Parathyroid adenoma (tissue), 2 donors: ENCODE measurements at regions not wholly inside any gene's neighbourhood (a gene's known extent, or its start where the extent isn't known, plus 50 kb on each side); places are given as distances from the start of the nearest gene placed in this dataset.

Experiments
- H2AFZ ChIP-seq: fragments of 300-600 bp; sonication (generic); one replicate; pipeline ENCODE4 v1.7.0; 2017; ENCODE audit warnings: antibody characterized with exemption, mild to moderate bottlenecking
- H3K27ac ChIP-seq: fragments of 300-600 bp; sonication (generic); one replicate; pipeline ENCODE4 v1.7.0; 2017
- H3K27me3 ChIP-seq: fragments of 300-600 bp; sonication (generic); one replicate; pipeline ENCODE4 v1.7.0; 2017; ENCODE audit warnings: low read length; ENCODE audit not compliant: control insufficient read depth, insufficient read depth
- H3K36me3 ChIP-seq: fragments of 300-600 bp; sonication (generic); one replicate; pipeline ENCODE4 v1.7.0; 2017; ENCODE audit warnings: low read length; ENCODE audit not compliant: control insufficient read depth, insufficient read depth
- H3K4me1 ChIP-seq: fragments of 300-600 bp; sonication (generic); one replicate; pipeline ENCODE4 v1.7.0; 2017; ENCODE audit warnings: control low read depth
- H3K4me2 ChIP-seq: fragments of 300-600 bp; sonication (generic); one replicate; pipeline ENCODE4 v1.7.0; 2017; ENCODE audit warnings: low read length
- H3K4me3 ChIP-seq: fragments of 300-600 bp; sonication (generic); one replicate; pipeline ENCODE4 v1.7.0; 2017; ENCODE audit warnings: low read depth, low read length
- H3K79me2 ChIP-seq: fragments of 300-600 bp; sonication (generic); one replicate; pipeline ENCODE4 v1.7.0; 2017; ENCODE audit warnings: control low read depth
- H3K9ac ChIP-seq: fragments of 300-600 bp; sonication (generic); one replicate; pipeline ENCODE4 v1.7.0; 2017; ENCODE audit warnings: mild to moderate bottlenecking
- H3K9me3 ChIP-seq: fragments of 300-600 bp; sonication (generic); one replicate; pipeline ENCODE4 v1.7.0; 2017; ENCODE audit warnings: low read length; ENCODE audit not compliant: control insufficient read depth
- CTCF ChIP-seq: fragments of 300-600 bp; sonication (generic); IDR thresholded peaks from one replicate; pipeline ENCODE4 v1.7.0; 2017; ENCODE audit warnings: antibody characterized with exemption, mild to moderate bottlenecking
- donor health status: primary hyperparathyroidism.

- Histone ChIP-seq H3K9ac (no peak overlapping the region), H3K79me2 (no peaks in the 10 kb centered on the region), H3K9me3 (no peaks in the 10 kb centered on the region), H3K4me1 (peaks cover 19% of the 10 kb centered on the region), H3K27ac (peak overlapping the region; percentile 34), H3K36me3 (no peaks in the 10 kb centered on the region), H3K4me3 (no peak overlapping the region), H3K4me2 (no peak overlapping the region), H3K27me3 (no peaks in the 10 kb centered on the region), H2AFZ (no peak overlapping the region)
- no peak for TF ChIP-seq CTCF
Observed at GRCh38 chr6:23526526-23526925, 599.5 kb upstream of the NRSN1 start.

- TF ChIP-seq CTCF: no peak
- H3K79me2 ChIP-seq: no peaks in the 10 kb centered on the region
- peak overlapping the region; percentile 63 for H2AFZ ChIP-seq
- no peaks in the 10 kb centered on the region for H3K27me3 ChIP-seq
- H3K27ac ChIP-seq: peak overlapping the region; percentile 29
- H3K36me3 ChIP-seq: no peaks in the 10 kb centered on the region
- no peak overlapping the region for H3K9ac ChIP-seq
- no peak overlapping the region for H3K4me3 ChIP-seq
- H3K4me1 ChIP-seq: peaks cover 31% of the 10 kb centered on the region
- no peak overlapping the region for H3K4me2 ChIP-seq
- no peaks in the 10 kb centered on the region for H3K9me3 ChIP-seq
Observed at GRCh38 chr6:23529902-23530301, 596.1 kb upstream of the NRSN1 start.

- H3K36me3 ChIP-seq: no peaks in the 10 kb centered on the region
- H3K4me3 ChIP-seq: no peak overlapping the region
- H3K4me2 ChIP-seq: no peak overlapping the region
- H3K27ac ChIP-seq: no peak overlapping the region
- H2AFZ ChIP-seq: no peak overlapping the region
- H3K79me2 ChIP-seq: no peaks in the 10 kb centered on the region
- H3K9ac ChIP-seq: no peak overlapping the region
- no peaks in the 10 kb centered on the region for H3K27me3 ChIP-seq
- peaks cover 23% of the 10 kb centered on the region for H3K4me1 ChIP-seq
- H3K9me3 ChIP-seq: no peaks in the 10 kb centered on the region
- TF ChIP-seq CTCF: no peak
Observed at GRCh38 chr6:23531666-23532065, 594.3 kb upstream of the NRSN1 start.

- Histone ChIP-seq H3K9ac (no peak overlapping the region), H3K36me3 (no peaks in the 10 kb centered on the region), H3K79me2 (no peaks in the 10 kb centered on the region)
Observed at GRCh38 chr6:23532227-23532626, 593.8 kb upstream of the NRSN1 start.

More at GRCh38 chr6:23532227-23532626, 593.8 kb upstream of the NRSN1 start:
- no peaks in the 10 kb centered on the region for H3K27me3 ChIP-seq
- H3K4me2 ChIP-seq: no peak overlapping the region
- no peak for TF ChIP-seq CTCF
- no peak overlapping the region for H3K4me3 ChIP-seq
- no peaks in the 10 kb centered on the region for H3K9me3 ChIP-seq
- no peak overlapping the region for H2AFZ ChIP-seq
- H3K27ac ChIP-seq: no peak overlapping the region
- peaks cover 21% of the 10 kb centered on the region for H3K4me1 ChIP-seq
